ENCODE measurements at regions not wholly inside any gene's neighbourhood (a gene's known extent, or its start where the extent isn't known, plus 50 kb on each side); places are given as distances from the start of the nearest gene placed in this dataset.

GRCh38 chr11:122210367-122210997, 94.5 kb upstream of the BLID start:
- no peak for DNase-seq (ENCODE audit: extremely low read depth, low read depth)
- TF ChIP-seq CTCF (IDR thresholded peaks at IDR 0.05; ENCODE audit: low read depth, low read length): no peak

GRCh38 chr11:122209619-122210366, 93.8 kb upstream of the BLID start:
- DNase-seq (ENCODE audit: extremely low read depth, low read depth): peak; percentile 65
- no peak for TF ChIP-seq CTCF (IDR thresholded peaks at IDR 0.05; ENCODE audit: low read depth, low read length)

GRCh38 chr11:122207921-122208764, 92.1 kb upstream of the BLID start:
- no peak for TF ChIP-seq CTCF (IDR thresholded peaks at IDR 0.05; ENCODE audit: low read depth, low read length)
- peak; percentile 84 for DNase-seq (ENCODE audit: extremely low read depth, low read depth)

GRCh38 chr11:122207505-122207904, 91.5 kb upstream of the BLID start:
- no peak for TF ChIP-seq CTCF (IDR thresholded peaks at IDR 0.05; ENCODE audit: low read depth, low read length)
- DNase-seq (ENCODE audit: extremely low read depth, low read depth): peak; percentile 67

- no peak for DNase-seq (ENCODE audit: extremely low read depth, low read depth)
- no peak for TF ChIP-seq CTCF (IDR thresholded peaks at IDR 0.05; ENCODE audit: low read depth, low read length)
Measured at GRCh38 chr11:122205036-122205435, 89.0 kb upstream of the BLID start.

- no peak for DNase-seq (ENCODE audit: extremely low read depth, low read depth)
- no peak for TF ChIP-seq CTCF (IDR thresholded peaks at IDR 0.05; ENCODE audit: low read depth, low read length)
Measured at GRCh38 chr11:122204206-122204605, 88.2 kb upstream of the BLID start.
